Choroid plexus epithelial cell (primary cell): ENCODE measurements at regions not wholly inside any gene's neighbourhood (a gene's known extent, or its start where the extent isn't known, plus 50 kb on each side); places are given as distances from the start of the nearest gene placed in this dataset.

Source experiments
- DNase-seq: peaks from one replicate; pipeline ENCODE4 v3.0.0-alpha.2; 2010; ENCODE audit warnings: low read depth
- H3K4me3 ChIP-seq: 2 replicates; pipeline ENCODE4 v1.5.1; 2011; ENCODE audit warnings: low read depth, mild to moderate bottlenecking, control low read depth, low read length, moderate library complexity
- TF ChIP-seq, protein P1 (sequence below): conservative IDR thresholded peaks from 2 replicates; pipeline ENCODE4 v1.5.1; 2011; ENCODE audit warnings: low read depth, mild to moderate bottlenecking, control low read depth, inconsistent platforms, low read length, moderate library complexity

DNA sequence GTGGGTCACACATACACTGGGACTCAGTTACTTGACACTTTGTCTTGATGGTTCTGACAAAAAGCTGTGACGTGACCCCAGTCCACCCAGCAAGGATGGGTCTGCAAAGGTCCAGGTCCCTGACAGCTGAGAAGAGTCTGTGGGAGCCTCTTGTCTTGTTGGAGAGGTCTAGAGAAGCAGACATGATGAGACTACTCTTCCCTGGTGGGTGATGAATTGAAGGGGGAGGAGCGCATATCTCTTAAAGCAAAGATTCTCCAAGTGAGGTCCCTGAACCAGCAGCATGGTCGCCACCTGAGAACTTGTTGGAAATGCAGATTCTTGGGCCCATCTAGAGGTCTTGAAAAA, 78.5 kb upstream of the MEDAG start:
- H3K4me3 ChIP-seq = no peak overlapping the region
- TF ChIP-seq, protein P1, sequence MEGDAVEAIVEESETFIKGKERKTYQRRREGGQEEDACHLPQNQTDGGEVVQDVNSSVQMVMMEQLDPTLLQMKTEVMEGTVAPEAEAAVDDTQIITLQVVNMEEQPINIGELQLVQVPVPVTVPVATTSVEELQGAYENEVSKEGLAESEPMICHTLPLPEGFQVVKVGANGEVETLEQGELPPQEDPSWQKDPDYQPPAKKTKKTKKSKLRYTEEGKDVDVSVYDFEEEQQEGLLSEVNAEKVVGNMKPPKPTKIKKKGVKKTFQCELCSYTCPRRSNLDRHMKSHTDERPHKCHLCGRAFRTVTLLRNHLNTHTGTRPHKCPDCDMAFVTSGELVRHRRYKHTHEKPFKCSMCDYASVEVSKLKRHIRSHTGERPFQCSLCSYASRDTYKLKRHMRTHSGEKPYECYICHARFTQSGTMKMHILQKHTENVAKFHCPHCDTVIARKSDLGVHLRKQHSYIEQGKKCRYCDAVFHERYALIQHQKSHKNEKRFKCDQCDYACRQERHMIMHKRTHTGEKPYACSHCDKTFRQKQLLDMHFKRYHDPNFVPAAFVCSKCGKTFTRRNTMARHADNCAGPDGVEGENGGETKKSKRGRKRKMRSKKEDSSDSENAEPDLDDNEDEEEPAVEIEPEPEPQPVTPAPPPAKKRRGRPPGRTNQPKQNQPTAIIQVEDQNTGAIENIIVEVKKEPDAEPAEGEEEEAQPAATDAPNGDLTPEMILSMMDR = no peak
- no peak for DNase-seq

DNA sequence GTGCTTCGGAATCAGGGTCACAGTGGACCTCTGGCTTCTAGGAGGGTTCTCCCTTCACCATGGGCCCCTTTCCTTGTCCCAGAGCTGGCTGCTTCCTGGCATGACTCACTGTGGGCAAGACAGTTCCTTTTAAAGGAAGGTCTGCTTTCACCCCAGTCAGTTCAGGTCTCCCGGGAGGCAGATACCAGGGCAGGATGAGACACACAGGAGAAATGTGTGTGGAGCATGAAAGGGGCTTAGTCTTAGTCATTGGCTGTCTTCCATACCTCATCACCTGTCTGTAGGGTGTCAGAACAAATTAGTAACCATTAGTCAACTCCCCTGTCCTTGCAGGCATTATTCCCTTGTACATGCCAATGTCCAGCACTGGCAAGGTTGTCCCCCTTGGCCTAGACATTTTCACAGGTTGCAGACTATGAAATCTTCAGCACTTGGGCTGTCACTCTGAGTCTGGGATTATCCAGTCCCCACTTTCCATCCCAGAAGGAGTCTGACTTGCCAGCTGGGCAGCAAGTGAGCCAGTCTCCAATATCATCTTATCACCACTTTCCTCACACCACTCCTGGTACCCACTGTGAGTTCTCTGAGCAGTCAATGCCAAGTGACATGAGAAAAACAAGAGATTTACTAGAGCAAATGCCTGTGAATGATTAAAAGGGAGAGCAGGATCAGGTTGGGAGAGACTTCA, 76.8 kb upstream of the MEDAG start:
- peak; percentile 52 for DNase-seq
- TF ChIP-seq, protein P1 = no peak
- H3K4me3 ChIP-seq = no peak overlapping the region

DNA sequence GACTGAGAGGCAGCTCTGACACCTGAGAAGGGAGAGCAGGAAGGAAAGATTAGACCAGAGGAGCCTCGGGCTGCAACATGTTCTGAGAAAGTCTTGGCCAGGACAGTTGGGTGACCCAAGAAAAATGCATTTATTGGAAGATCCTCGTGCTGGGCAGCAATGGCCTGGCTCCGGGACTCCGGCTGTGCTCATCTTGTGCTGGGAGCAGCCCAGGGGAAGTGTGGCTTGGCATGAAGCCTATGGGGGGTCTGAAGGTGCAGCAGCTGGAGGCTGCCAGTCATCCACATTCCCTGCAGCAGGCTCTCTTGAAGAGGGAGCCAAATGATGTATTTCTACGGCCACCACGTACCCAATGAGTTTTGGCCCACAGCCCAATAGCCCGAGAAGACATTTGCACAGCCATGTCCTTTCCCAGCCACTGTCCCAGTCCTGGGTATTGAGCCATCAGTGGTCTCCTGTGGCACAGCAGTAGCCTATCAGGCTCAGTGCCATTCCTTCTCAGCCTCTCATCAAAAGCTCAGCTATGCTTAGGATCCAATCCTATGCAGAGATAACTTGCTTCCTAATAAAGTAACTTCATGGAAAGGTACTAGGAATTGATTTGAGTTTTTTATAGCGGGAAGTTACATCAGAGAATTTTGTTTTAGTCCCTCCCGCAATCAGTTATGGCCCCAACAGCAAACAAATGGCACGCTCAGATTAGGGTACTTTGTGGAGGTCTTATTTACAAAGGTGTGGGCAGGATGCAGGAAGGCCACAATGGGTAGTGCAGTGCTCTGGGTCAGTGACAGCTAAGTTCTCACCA, 76.0 kb upstream of the MEDAG start:
- DNase-seq = no peak
- TF ChIP-seq, protein P1 = no peak

DNA sequence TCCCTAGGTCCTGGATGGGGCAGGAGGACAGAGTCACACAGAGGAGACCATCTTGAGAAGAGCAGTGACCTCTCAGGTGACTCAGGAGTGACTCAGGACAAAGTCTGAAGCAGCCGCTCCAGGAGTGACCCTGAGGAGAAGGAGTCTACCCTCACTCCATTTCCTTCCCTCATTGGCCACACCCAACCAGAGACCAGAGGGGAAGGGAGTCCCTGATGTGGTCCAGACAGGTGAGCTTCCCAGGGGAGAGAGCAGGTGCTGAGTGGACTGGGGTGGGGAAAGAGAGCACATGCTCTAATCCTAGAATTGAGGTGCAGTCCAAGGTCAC, 75.5 kb upstream of the MEDAG start:
- H3K4me3 ChIP-seq = no peak overlapping the region
- DNase-seq = no peak
- TF ChIP-seq, protein P1 = no peak

More for the DNA sequence above, 76.0 kb upstream of the MEDAG start:
- H3K4me3 ChIP-seq = no peak overlapping the region

DNA sequence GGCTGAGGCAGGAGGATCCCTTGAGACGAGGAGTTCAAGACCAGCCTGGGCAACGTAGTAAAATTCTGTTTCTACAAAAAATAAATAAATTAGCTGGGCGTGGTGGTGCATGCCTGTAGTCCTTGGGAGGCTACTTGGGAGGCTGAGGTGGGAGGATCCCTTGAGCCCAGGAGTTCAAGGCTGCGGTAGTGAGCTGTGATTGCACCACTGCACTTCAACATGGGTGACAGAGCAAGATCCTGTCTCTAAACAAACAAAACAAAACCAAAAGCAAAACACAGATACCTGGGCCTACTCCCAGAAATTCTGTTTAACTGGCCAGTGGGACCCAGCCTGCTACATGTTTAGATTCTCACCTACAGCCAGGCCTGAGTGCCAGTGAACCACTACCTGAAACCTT, 74.6 kb upstream of the MEDAG start:
- TF ChIP-seq, protein P1 = no peak
- DNase-seq = no peak
- H3K4me3 ChIP-seq = no peak overlapping the region

DNA sequence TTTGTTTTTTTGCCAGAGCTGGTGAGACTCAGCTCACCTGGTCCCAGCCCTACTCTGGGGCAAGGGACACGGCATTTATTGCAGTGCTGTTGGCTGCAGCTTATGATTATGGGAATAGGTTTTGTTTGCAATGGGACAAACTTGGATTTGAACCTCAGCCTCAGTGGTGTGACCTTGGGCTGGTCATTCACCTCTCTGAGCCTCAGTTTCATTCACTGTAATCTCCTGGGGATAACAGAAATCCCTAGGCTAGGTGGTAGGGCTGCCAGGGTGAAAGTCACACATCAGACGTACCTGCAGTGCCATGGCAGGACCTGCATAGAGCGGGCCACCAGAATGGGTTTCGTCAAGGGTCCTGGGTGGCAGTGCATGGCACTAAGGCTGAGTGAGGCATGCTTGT, 73.7 kb upstream of the MEDAG start:
- DNase-seq = no peak
- TF ChIP-seq, protein P1 = no peak
- H3K4me3 ChIP-seq = no peak overlapping the region
